GM21786 (cell line): ENCODE measurements at regions not wholly inside any gene's neighbourhood (a gene's known extent, or its start where the extent isn't known, plus 50 kb on each side); places are given as distances from the start of the nearest gene placed in this dataset.
"Not testable (repeated sequence)": the region's sequence is repeated elsewhere in the genome, so short reads cannot be mapped to it uniquely, and the experiment has no call there.

Experiments used
- ATAC-seq: cut with Tn5 transposase; IDR thresholded peaks from one replicate; pipeline ENCODE4 v1.9.1; 2021; ENCODE audit not compliant: unreplicated experiment

GRCh38 chr5:138649316-138649720, 74.1 kb upstream of the HSPA9 start:
- ATAC-seq: no peak

- ATAC-seq: no peak
These were observed 73.6 kb upstream of the HSPA9 start for GRCh38 chr5:138648841-138649240.

DNA sequence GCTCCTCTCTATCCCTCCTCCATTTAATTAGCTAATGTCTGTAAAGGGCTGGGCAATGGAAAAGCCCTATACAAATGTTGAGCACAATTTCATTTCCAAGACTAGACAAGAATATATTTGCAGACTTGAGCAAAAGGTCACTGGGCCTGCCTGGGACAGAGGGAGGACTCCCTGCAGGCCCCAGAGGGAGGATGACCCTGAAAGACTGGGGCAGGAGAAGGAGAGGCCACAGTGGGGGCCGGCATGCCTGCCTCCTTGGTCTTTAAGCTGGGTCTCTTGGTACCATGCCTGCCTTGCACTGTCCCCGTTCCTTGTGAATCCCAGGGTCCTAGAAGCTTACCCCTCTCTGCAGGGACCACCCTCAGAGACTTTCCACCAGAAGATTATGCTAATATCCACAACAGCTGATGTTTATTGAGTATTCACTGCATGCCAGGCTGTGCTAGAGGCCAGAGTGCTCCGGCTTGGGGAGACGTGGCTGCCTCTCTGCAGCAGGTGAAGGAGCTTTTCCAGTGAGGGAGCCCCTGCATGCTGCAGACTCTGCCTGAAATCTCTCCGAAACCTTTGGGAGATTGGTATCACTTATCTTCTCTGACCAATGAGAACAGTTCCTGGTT, 72.7 kb upstream of the HSPA9 start:
- no peak for ATAC-seq

GRCh38 chr5:138647261-138647788, 72.1 kb upstream of the HSPA9 start:
- no peak for ATAC-seq

DNA sequence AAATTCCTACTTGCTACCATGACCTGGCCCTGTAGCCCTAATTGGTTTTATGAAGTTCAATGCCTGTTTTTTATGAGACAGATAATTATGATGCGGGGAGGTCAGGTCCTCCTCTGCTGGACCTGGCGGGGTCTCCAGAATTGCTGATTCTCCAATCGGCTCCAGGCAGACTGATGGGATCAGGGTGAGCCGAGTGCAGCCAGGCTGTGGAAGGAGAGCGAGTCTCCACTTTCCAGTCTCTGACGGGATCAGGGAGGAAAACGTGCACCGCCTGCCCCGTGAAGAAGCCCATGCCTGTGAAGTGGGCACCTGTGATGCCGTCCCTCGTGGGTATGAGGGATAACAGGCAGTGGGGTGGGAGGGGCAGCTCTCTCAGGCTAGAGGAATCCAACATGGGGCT, 71.5 kb upstream of the HSPA9 start:
- ATAC-seq: no peak

DNA sequence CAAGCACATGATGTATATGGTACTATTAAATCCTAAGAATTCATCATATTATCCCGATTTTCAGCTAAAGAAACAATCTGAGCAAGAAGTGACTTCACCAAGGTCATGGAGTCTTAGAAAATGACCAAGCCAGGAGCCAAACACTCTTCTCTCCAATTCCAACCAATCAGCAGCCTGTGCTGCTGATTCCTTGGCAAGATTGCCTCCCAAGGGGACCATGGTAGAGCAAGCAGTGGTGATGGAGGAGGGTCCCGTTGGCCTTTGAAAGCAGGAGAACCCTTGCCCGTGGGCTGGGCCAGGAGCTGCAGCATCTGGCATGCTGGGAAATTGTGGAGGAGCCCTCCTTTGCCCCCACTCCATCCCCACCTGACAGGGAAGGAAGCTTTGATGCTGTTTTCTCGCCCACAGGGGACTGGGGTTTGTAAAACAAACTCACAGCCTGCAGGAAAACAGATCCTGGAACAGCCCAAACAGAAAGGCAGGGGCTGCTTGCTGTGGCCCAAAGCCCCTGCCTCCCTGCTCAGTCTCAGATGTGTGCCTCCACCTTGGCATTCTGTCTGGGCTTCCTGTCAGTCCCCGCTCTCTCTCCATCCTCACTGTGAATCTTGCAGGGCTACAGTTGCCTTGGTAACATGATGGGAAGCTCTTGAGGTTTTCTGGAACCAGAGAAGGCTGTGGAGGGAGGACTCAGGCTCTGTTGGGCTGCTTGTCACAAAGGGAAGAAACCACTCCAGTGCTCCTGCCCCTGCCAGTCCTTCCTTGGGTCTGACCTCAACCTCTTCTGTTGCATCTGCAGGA, 70.8 kb upstream of the HSPA9 start:
- no peak for ATAC-seq

DNA sequence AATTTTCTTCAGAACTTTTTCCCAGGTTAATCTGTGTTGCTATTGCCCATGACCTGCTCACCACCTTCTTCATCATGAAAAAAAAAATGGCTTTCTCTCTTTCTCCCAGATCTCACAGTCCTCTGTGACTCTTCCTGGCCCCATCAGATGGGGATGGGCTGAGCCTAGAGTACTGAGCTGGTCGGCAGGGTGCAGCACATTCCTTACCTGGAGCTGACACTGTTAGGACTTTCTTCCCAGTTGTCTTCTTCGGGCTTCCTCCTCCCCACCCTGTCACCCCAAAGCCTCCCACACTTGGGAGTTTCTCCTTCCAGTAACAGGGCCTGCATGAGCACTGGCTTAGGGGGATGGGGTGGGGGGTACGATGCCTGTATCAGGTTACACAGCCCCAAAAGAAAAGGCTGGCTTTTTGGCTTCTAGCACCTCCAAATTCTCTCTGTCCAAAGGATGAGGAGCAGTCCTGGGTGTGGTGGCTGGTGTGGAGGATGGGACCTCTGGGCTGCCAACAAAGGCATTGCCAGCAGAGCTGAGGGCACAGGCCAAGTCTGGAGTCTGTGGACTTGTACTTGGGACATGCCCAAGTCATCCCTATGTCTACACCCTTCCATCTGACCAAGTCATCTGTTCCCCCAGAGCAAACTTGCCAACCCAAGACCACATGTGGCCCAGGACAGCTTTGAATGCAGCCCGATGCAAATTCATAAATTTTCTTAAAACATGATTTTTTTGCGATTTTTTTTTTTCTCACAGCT, 68.0 kb upstream of the HSPA9 start:
- no peak for ATAC-seq

DNA sequence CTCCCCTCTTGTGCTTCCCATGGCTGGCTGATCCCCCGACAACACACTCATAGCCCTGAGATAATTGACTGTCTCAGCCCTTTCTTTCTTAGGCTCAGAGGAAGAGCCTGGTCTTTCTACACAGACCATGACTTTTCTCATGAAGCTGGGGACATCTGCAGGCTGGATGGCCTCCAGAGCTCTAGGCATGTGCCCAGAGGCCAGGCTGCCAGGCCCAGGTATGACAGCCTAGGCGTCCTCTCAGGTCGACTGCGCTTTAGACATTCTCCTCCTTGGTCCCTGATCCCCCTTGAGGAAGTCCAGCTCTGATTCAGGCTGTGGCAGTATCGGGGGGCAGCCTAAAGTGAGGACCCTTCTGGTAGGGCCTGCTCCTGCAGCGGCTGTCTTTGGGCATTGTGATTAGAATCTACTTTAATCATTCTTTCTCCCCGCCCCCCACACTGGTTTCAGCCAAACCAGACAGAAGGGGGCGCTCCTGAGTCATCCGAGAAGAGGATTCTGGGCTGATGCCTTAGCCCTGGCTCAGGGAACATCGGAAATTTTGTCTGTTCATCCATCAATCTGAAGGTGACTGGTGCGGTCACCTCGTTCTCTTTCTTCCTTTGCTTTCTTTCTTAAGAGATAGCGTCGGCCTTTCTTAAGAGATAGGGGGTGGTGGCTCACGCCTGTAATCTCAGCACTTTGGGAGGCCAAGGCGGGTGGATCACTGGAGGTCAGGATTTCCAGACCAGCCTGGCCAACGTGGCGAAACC, 66.5 kb upstream of the HSPA9 start:
- no peak for ATAC-seq

DNA sequence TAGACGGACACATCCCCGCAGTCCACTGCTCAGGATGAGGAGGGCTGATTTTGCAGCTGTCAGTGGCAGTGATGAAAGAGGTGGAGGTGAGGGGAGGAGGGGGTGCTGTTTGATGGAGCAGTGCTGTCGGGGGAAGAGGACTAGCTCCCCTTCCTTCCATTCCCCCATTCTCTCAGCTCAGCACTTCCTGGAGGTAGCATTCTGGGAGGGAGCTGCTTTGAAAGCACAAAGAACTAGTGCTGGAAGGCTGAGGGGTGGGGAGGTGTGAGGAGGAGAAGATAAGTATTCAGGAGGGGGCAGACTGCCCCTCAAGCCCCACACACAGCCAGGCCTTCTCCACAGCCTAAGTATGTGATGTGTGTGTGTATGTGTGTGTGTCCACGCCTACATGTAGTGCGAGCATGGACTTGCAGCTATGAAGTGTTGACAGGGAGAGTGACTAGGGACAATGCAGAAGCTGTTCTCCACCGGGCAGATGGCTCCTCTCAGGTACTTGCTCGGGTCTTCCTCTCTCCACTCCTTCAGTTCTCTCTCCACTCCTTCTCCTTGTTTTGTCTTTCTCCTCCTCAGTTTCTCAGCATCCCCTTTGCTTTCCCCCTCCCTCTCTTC, 65.5 kb upstream of the HSPA9 start:
- no peak for ATAC-seq

DNA sequence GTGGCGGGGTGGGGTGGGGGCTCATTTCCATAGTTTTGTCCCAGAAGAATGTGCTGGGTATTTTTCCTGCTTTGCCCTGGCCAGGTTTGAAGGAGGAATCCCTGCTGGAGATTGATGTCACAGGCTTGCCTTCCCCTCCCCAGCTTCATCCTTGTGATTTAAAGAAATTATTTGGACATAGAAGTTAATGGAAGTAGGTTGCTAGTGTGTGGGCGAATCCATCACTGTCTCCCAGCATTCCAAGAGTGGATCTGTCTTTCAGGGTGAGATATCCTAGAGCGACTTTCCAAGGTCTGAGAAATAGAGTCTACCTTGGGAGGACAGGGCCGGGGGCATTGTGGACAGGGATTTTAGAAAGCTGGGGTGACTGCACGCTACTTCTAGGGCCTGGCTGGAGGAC, 64.9 kb upstream of the HSPA9 start:
- ATAC-seq: no peak

- ATAC-seq: no peak
These were observed 64.1 kb upstream of the HSPA9 start for GRCh38 chr5:138639326-138639725.

GRCh38 chr5:138637256-138637655, 62.1 kb upstream of the HSPA9 start:
- ATAC-seq: no peak

DNA sequence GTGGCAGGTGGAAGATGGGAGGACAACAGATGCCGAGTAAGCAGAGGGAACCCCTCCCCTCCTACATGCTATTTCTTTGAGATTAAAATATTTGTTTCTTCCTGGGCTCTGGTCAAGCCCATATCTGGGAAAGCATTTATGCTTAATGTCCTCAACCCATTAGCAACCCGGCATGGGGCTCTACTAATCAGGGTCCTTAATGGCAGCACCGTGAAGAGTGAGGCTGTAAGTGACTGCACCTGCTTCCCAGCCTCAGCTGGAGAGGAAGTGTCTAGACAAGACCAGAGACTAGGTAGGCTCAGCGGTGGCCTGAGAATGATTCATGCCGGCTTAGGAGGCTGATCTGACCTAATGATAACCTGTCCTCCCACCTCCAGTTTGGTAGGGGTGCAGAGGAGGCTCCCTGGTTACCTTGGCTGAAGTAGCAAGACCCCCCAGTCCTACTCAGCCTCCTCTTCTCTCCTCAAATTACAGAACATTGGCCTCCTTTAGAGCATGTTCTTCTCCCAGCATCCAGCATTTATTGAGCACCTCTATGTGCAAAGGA, 61.3 kb upstream of the HSPA9 start:
- no peak for ATAC-seq

DNA sequence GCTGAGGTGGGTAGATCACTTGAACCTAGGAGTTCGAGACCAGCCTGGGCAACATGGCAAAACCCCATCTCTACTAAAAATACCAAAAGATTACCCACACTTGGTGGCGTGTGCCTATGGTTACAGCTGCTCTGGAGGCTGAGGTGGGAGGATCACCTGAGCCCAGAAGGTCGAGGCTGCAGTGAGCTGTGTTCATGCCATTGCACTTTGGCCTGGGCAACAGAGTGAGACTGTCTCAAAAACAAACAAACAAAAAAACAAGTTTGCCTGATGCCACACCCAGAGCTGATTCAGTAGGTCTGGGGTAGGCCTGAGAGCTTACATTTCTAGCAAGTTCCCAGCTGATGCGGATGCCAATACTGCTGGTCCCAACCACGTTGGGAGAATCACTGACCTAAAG, 60.5 kb upstream of the HSPA9 start:
- ATAC-seq: no peak

DNA sequence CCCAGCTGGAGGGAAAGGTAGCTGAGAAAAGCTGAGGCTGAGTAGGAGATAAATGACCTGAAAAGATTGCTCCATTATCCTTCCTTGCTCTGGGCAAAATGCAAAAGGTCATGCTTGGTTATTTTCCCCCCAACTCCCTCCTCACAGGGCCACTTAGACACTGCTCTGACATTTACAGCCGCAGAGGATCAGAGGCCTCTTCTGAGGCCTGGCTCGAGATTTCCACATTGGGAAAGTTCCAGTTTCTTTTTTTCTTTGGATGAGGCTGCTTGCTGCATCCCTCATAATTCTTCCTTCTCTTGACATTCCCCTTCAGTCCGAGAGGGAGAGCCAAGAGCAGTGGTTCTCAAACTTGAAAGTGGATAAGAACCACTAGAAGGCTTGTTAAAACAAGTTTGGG, 60.1 kb upstream of the HSPA9 start:
- no peak for ATAC-seq

GRCh38 chr5:138634804-138635203, 59.6 kb upstream of the HSPA9 start:
- not testable (repeated sequence) for ATAC-seq

GRCh38 chr5:138632900-138633489, 57.8 kb upstream of the HSPA9 start:
- ATAC-seq: no peak

GRCh38 chr5:138631096-138631928, 56.1 kb upstream of the HSPA9 start:
- no peak for ATAC-seq

- ATAC-seq: no peak
These were observed 54.2 kb upstream of the HSPA9 start for GRCh38 chr5:138629392-138629791.
